ENCODE measurements at regions not wholly inside any gene's neighbourhood (a gene's known extent, or its start where the extent isn't known, plus 50 kb on each side); places are given as distances from the start of the nearest gene placed in this dataset.

- 60 to 73% (median 71%) methylated on average over 4 of the region's 4 CpGs for WGBS, 3 donors
- FAIRE-seq (no peak), DNase-seq (no peak)
- H3K9me3 ChIP-seq (ENCODE audit: control insufficient read depth in 2 of 2, insufficient read depth in 1 of 2, low read depth in 1 of 2, low read length in 1 of 2): no peaks in the 10 kb centered on the region
- H3K27me3 ChIP-seq (ENCODE audit: control insufficient read depth in 3 of 3, insufficient read depth in 3 of 3, low read length in 3 of 3): no peaks in the 10 kb centered on the region
- H3K27ac ChIP-seq (ENCODE audit: low read depth in 1 of 3, low read length in 2 of 3): no peak overlapping the region
- no peaks in the 10 kb centered on the region for H3K36me3 ChIP-seq (ENCODE audit: control insufficient read depth in 3 of 3, insufficient read depth in 2 of 3, low read depth in 1 of 3, low read length in 3 of 3)
- no peaks in the 10 kb centered on the region for H3K4me1 ChIP-seq (ENCODE audit: control insufficient read depth in 3 of 3, insufficient read depth in 2 of 3, low read depth in 1 of 3, low read length in 2 of 3)
- no peak overlapping the region for H3K4me3 ChIP-seq (ENCODE audit: low read depth in 1 of 3, low read length in 3 of 3)
Observed at GRCh38 chr1:57722285-57722978, 298.6 kb upstream of the DAB1 start.

DNA sequence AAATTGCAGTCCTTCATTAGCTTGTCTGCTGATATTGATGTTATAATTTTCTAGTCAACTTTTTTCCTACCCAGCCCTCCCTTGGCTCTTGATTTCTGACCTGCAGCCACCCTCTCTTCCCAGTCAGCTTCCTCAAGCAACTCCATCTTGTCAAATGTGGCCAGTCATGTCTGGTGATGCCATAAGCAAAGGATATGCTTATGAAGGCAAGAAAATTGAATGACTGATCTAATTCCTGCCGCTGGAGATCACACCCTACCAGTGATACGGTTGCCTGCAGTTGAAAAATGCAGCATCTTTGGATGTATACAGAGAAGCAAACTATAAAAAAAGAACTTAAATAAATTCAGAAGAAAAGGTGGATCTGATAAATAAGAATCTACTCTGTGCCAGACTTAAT, 297.1 kb upstream of the DAB1 start:
- DNase-seq (no peak), FAIRE-seq (no peak)
- Histone ChIP-seq H3K4me1 (ENCODE audit: control insufficient read depth in 3 of 3, insufficient read depth in 2 of 3, low read depth in 1 of 3, low read length in 2 of 3) (no peaks in the 10 kb centered on the region), H3K9me3 (ENCODE audit: control insufficient read depth in 2 of 2, insufficient read depth in 1 of 2, low read depth in 1 of 2, low read length in 1 of 2) (no peaks in the 10 kb centered on the region), H3K27me3 (ENCODE audit: control insufficient read depth in 3 of 3, insufficient read depth in 3 of 3, low read length in 3 of 3) (no peaks in the 10 kb centered on the region), H3K4me3 (ENCODE audit: low read depth in 1 of 3, low read length in 3 of 3) (no peak overlapping the region), H3K36me3 (ENCODE audit: control insufficient read depth in 3 of 3, insufficient read depth in 2 of 3, low read depth in 1 of 3, low read length in 3 of 3) (no peaks in the 10 kb centered on the region), H3K27ac (ENCODE audit: low read depth in 1 of 3, low read length in 2 of 3) (no peak overlapping the region)
- WGBS, 3 donors: 62 to 91% (median 90%) methylated on average over 2 of the region's 2 CpGs

DNA sequence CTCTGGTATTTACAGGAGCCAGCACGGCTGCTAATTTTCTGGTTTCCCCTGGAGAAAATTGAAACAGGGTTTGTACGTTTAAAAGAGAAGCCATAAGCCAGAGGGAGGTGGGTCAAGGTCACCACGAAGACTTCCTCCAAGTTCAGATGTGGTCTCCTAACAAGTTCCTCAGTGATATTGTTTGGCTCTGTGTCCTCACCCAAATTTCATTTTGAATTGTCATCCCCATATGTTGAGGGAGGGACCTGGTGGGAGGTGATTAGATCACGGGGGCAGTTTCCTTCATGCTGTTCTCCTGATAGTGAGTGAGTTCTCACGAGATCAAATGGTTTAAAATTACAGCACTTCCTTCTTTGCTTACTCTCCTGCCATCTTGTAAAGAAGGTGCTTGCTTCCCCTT, 295.4 kb upstream of the DAB1 start:
- DNase-seq (no peak), FAIRE-seq (no peak)
- Histone ChIP-seq H3K27me3 (ENCODE audit: control insufficient read depth in 3 of 3, insufficient read depth in 3 of 3, low read length in 3 of 3) (no peaks in the 10 kb centered on the region), H3K27ac (ENCODE audit: low read depth in 1 of 3, low read length in 2 of 3) (no peak overlapping the region), H3K36me3 (ENCODE audit: control insufficient read depth in 3 of 3, insufficient read depth in 2 of 3, low read depth in 1 of 3, low read length in 3 of 3) (no peaks in the 10 kb centered on the region), H3K4me1 (ENCODE audit: control insufficient read depth in 3 of 3, insufficient read depth in 2 of 3, low read depth in 1 of 3, low read length in 2 of 3) (no peaks in the 10 kb centered on the region), H3K4me3 (ENCODE audit: low read depth in 1 of 3, low read length in 3 of 3) (no peak overlapping the region), H3K9me3 (ENCODE audit: control insufficient read depth in 2 of 2, insufficient read depth in 1 of 2, low read depth in 1 of 2, low read length in 1 of 2) (no peaks in the 10 kb centered on the region)
- WGBS, 3 donors: 27 to 35% (median 35%) methylated on average over 5 of the region's 5 CpGs

GRCh38 chr1:57713501-57713900, 289.6 kb upstream of the DAB1 start:
- FAIRE-seq: no peak
- Histone ChIP-seq H3K4me3 (ENCODE audit: low read depth in 1 of 3, low read length in 3 of 3) (no peak overlapping the region), H3K27ac (ENCODE audit: low read depth in 1 of 3, low read length in 2 of 3) (no peak overlapping the region), H3K27me3 (ENCODE audit: control insufficient read depth in 3 of 3, insufficient read depth in 3 of 3, low read length in 3 of 3) (no peaks in the 10 kb centered on the region), H3K4me1 (ENCODE audit: control insufficient read depth in 3 of 3, insufficient read depth in 2 of 3, low read depth in 1 of 3, low read length in 2 of 3) (no peaks in the 10 kb centered on the region), H3K9me3 (ENCODE audit: control insufficient read depth in 2 of 2, insufficient read depth in 1 of 2, low read depth in 1 of 2, low read length in 1 of 2) (no peaks in the 10 kb centered on the region), H3K36me3 (ENCODE audit: control insufficient read depth in 3 of 3, insufficient read depth in 2 of 3, low read depth in 1 of 3, low read length in 3 of 3) (no peaks in the 10 kb centered on the region)
- no peak for DNase-seq

GRCh38 chr1:57712846-57713245, 289.0 kb upstream of the DAB1 start:
- Histone ChIP-seq H3K9me3 (ENCODE audit: control insufficient read depth in 2 of 2, insufficient read depth in 1 of 2, low read depth in 1 of 2, low read length in 1 of 2) (peaks cover 0 to 5% of the 10 kb centered on the region in 2 donors), H3K27me3 (ENCODE audit: control insufficient read depth in 3 of 3, insufficient read depth in 3 of 3, low read length in 3 of 3) (no peaks in the 10 kb centered on the region), H3K27ac (ENCODE audit: low read depth in 1 of 3, low read length in 2 of 3) (no peak overlapping the region), H3K4me1 (ENCODE audit: control insufficient read depth in 3 of 3, insufficient read depth in 2 of 3, low read depth in 1 of 3, low read length in 2 of 3) (no peaks in the 10 kb centered on the region), H3K4me3 (ENCODE audit: low read depth in 1 of 3, low read length in 3 of 3) (no peak overlapping the region), H3K36me3 (ENCODE audit: control insufficient read depth in 3 of 3, insufficient read depth in 2 of 3, low read depth in 1 of 3, low read length in 3 of 3) (no peaks in the 10 kb centered on the region)
- DNase-seq: no peak
- WGBS, 3 donors: 78 to 90% (median 88%) methylated on average over 2 of the region's 2 CpGs
- no peak for FAIRE-seq

- no peak for FAIRE-seq
Observed at GRCh38 chr1:57711326-57711725, 287.5 kb upstream of the DAB1 start.

GRCh38 chr1:57707631-57708030, 283.8 kb upstream of the DAB1 start:
- DNase-seq (no peak), FAIRE-seq (no peak)
- no peaks in the 10 kb centered on the region for H3K36me3 ChIP-seq (ENCODE audit: control insufficient read depth in 3 of 3, insufficient read depth in 2 of 3, low read depth in 1 of 3, low read length in 3 of 3)
- no peak overlapping the region for H3K4me3 ChIP-seq (ENCODE audit: low read depth in 1 of 3, low read length in 3 of 3)
- no peaks in the 10 kb centered on the region for H3K27me3 ChIP-seq (ENCODE audit: control insufficient read depth in 3 of 3, insufficient read depth in 3 of 3, low read length in 3 of 3)
- H3K4me1 ChIP-seq (ENCODE audit: control insufficient read depth in 3 of 3, insufficient read depth in 2 of 3, low read depth in 1 of 3, low read length in 2 of 3): no peaks in the 10 kb centered on the region
- no peak overlapping the region for H3K27ac ChIP-seq (ENCODE audit: low read depth in 1 of 3, low read length in 2 of 3)
- WGBS, 3 donors: 80 to 93% (median 92%) methylated on average over 1 of the region's 1 CpG
- peaks cover 0 to 8% of the 10 kb centered on the region in 2 donors for H3K9me3 ChIP-seq (ENCODE audit: control insufficient read depth in 2 of 2, insufficient read depth in 1 of 2, low read depth in 1 of 2, low read length in 1 of 2)

More at GRCh38 chr1:57711326-57711725, 287.5 kb upstream of the DAB1 start:
- WGBS, 3 donors: 69 to 79% (median 73%) methylated on average over 2 of the region's 2 CpGs
- Histone ChIP-seq H3K4me3 (ENCODE audit: low read depth in 1 of 3, low read length in 3 of 3) (no peak overlapping the region), H3K36me3 (ENCODE audit: control insufficient read depth in 3 of 3, insufficient read depth in 2 of 3, low read depth in 1 of 3, low read length in 3 of 3) (no peaks in the 10 kb centered on the region), H3K27me3 (ENCODE audit: control insufficient read depth in 3 of 3, insufficient read depth in 3 of 3, low read length in 3 of 3) (no peaks in the 10 kb centered on the region), H3K9me3 (ENCODE audit: control insufficient read depth in 2 of 2, insufficient read depth in 1 of 2, low read depth in 1 of 2, low read length in 1 of 2) (peaks cover 0 to 8% of the 10 kb centered on the region in 2 donors), H3K4me1 (ENCODE audit: control insufficient read depth in 3 of 3, insufficient read depth in 2 of 3, low read depth in 1 of 3, low read length in 2 of 3) (no peaks in the 10 kb centered on the region), H3K27ac (ENCODE audit: low read depth in 1 of 3, low read length in 2 of 3) (no peak overlapping the region)
- no peak for DNase-seq

- H3K4me3 ChIP-seq (ENCODE audit: low read depth in 1 of 3, low read length in 3 of 3): no peak overlapping the region
- H3K27ac ChIP-seq (ENCODE audit: low read depth in 1 of 3, low read length in 2 of 3): no peak overlapping the region
- FAIRE-seq (no peak), DNase-seq (no peak)
- 39 to 71% (median 58%) methylated on average over 1 of the region's 1 CpG for WGBS, 3 donors
- H3K36me3 ChIP-seq (ENCODE audit: control insufficient read depth in 3 of 3, insufficient read depth in 2 of 3, low read depth in 1 of 3, low read length in 3 of 3): no peaks in the 10 kb centered on the region
- H3K4me1 ChIP-seq (ENCODE audit: control insufficient read depth in 3 of 3, insufficient read depth in 2 of 3, low read depth in 1 of 3, low read length in 2 of 3): no peaks in the 10 kb centered on the region
- H3K27me3 ChIP-seq (ENCODE audit: control insufficient read depth in 3 of 3, insufficient read depth in 3 of 3, low read length in 3 of 3): peaks cover 0 to 2% (median 0%) of the 10 kb centered on the region in 3 donors
- H3K9me3 ChIP-seq (ENCODE audit: control insufficient read depth in 2 of 2, insufficient read depth in 1 of 2, low read depth in 1 of 2, low read length in 1 of 2): peaks cover 0 to 8% of the 10 kb centered on the region in 2 donors
Observed at GRCh38 chr1:57704811-57705210, 281.0 kb upstream of the DAB1 start.

- DNase-seq: no peak
- Histone ChIP-seq H3K27ac (ENCODE audit: low read depth in 1 of 3, low read length in 2 of 3) (no peak overlapping the region), H3K4me1 (ENCODE audit: control insufficient read depth in 3 of 3, insufficient read depth in 2 of 3, low read depth in 1 of 3, low read length in 2 of 3) (no peaks in the 10 kb centered on the region), H3K27me3 (ENCODE audit: control insufficient read depth in 3 of 3, insufficient read depth in 3 of 3, low read length in 3 of 3) (peaks cover 0 to 2% (median 0%) of the 10 kb centered on the region in 3 donors), H3K4me3 (ENCODE audit: low read depth in 1 of 3, low read length in 3 of 3) (no peak overlapping the region), H3K9me3 (ENCODE audit: control insufficient read depth in 2 of 2, insufficient read depth in 1 of 2, low read depth in 1 of 2, low read length in 1 of 2) (peaks cover 0 to 8% of the 10 kb centered on the region in 2 donors), H3K36me3 (ENCODE audit: control insufficient read depth in 3 of 3, insufficient read depth in 2 of 3, low read depth in 1 of 3, low read length in 3 of 3) (no peaks in the 10 kb centered on the region)
- FAIRE-seq: no peak
Observed at GRCh38 chr1:57704231-57704630, 280.4 kb upstream of the DAB1 start.

All from small intestine (tissue), 7 donors.